GM23338 (cell line): ENCODE measurements at regions not wholly inside any gene's neighbourhood (a gene's known extent, or its start where the extent isn't known, plus 50 kb on each side); places are given as distances from the start of the nearest gene placed in this dataset.

ENCODE experiments used
- ATAC-seq: fragments of 200-7000 bp; cut with Tn5 transposase; 3 replicates; pipeline ENCODE4 v1.9.1; 2020
- DNase-seq: peaks from one replicate; pipeline ENCODE4 v3.0.0-alpha.2; 2015; ENCODE audit warnings: low spot score
- H2AFZ ChIP-seq: fragments of 200-600 bp; sonication (generic); 2 replicates; pipeline ENCODE4 v1.8.0; 2016; ENCODE audit warnings: antibody characterized with exemption, mild to moderate bottlenecking, moderate library complexity
- H3F3A ChIP-seq: fragments of 200-600 bp; sonication (generic); replicated peaks from 2 replicates; pipeline ENCODE4 v1.8.0; 2017; ENCODE audit warnings: antibody characterized with exemption, mixed run types, low read depth
- H3K27ac ChIP-seq: fragments of 200-600 bp; sonication (generic); 2 replicates; pipeline ENCODE4 v1.6.1; 2016; ENCODE audit warnings: low read depth
- H3K27me3 ChIP-seq: fragments of 200-600 bp; sonication (generic); 2 replicates; pipeline ENCODE4 v1.8.0; 2016; ENCODE audit warnings: mild to moderate bottlenecking, mixed run types, moderate library complexity; ENCODE audit not compliant: insufficient read depth
- H3K36me3 ChIP-seq: fragments of 200-600 bp; sonication (generic); 2 replicates; pipeline ENCODE4 v1.8.0; 2016; ENCODE audit warnings: mild to moderate bottlenecking; ENCODE audit not compliant: insufficient read depth
- H3K4me1 ChIP-seq: fragments of 200-600 bp; sonication (generic); 2 replicates; pipeline ENCODE4 v1.8.0; 2016; ENCODE audit warnings: mild to moderate bottlenecking, moderate library complexity; ENCODE audit not compliant: insufficient read depth
- H3K4me2 ChIP-seq: fragments of 200-600 bp; sonication (generic); 2 replicates; pipeline ENCODE4 v1.7.1; 2017; ENCODE audit warnings: mixed run types
- H3K4me3 ChIP-seq: fragments of 200-600 bp; sonication (generic); 2 replicates; pipeline ENCODE4 v1.6.1; 2016; ENCODE audit warnings: mixed run types
- H3K79me2 ChIP-seq: fragments of 200-600 bp; sonication (generic); replicated peaks from 2 replicates; pipeline ENCODE4 v1.8.0; 2017; ENCODE audit warnings: mild to moderate bottlenecking; ENCODE audit not compliant: insufficient read depth
- H3K9me2 ChIP-seq: fragments of 200-600 bp; sonication (generic); 2 replicates; pipeline ENCODE4 v1.8.0; 2017; ENCODE audit not compliant: insufficient read depth
- H4K20me1 ChIP-seq: fragments of 200-600 bp; sonication (generic); replicated peaks from 2 replicates; pipeline ENCODE4 v1.8.0; 2017; ENCODE audit warnings: mild to moderate bottlenecking; ENCODE audit not compliant: insufficient read depth
- H3K27ac Mint-ChIP-seq: 2 replicates; pipeline ENCODE4 v1.8.0; 2020; ENCODE audit warnings: inconsistent platforms, mild to moderate bottlenecking, moderate library complexity, mixed read lengths
- H3K27me3 Mint-ChIP-seq: 3 replicates; pipeline ENCODE4 v1.8.0; 2022; ENCODE audit warnings: low read depth, mild to moderate bottlenecking, moderate library complexity, mixed read lengths, inconsistent platforms; ENCODE audit not compliant: insufficient read depth, poor library complexity
- H3K36me3 Mint-ChIP-seq: 3 replicates; pipeline ENCODE4 v1.8.0; 2021; ENCODE audit warnings: low read depth, mild to moderate bottlenecking, inconsistent platforms, moderate library complexity, mixed read lengths
- H3K4me1 Mint-ChIP-seq: 3 replicates; pipeline ENCODE4 v1.8.0; 2020; ENCODE audit warnings: mild to moderate bottlenecking, inconsistent platforms, mixed read lengths
- H3K4me3 Mint-ChIP-seq: 3 replicates; pipeline ENCODE4 v1.8.0; 2021; ENCODE audit warnings: moderate library complexity, mild to moderate bottlenecking, inconsistent platforms, mixed read lengths
- H3K9me3 Mint-ChIP-seq: 3 replicates; pipeline ENCODE4 v1.8.0; 2020; ENCODE audit warnings: moderate library complexity, mild to moderate bottlenecking, inconsistent platforms, mixed read lengths
- CREB1 ChIP-seq: fragments of 250-450 bp; sonication (Bioruptor Pico); IDR thresholded peaks from 2 replicates; pipeline ENCODE4 v1.5.0; 2020; ENCODE audit warnings: low read depth, mild to moderate bottlenecking, moderate library complexity
- JUNB ChIP-seq: IDR thresholded peaks from one replicate; pipeline ENCODE4 v1.6.1; 2016; ENCODE audit warnings: antibody characterized with exemption; ENCODE audit not compliant: unreplicated experiment
- POLR2AphosphoS5 ChIP-seq: IDR thresholded peaks from 2 replicates; pipeline ENCODE4 v1.6.1; 2016; ENCODE audit warnings: antibody characterized with exemption, low read depth
- ZNF114 ChIP-seq: fragments of 250-450 bp; sonication (Bioruptor Pico); IDR thresholded peaks from 2 replicates; pipeline ENCODE4 v1.5.0; 2020; ENCODE audit warnings: mild to moderate bottlenecking, moderate library complexity
- ZNF331 ChIP-seq: fragments of 250-450 bp; sonication (Bioruptor Pico); IDR thresholded peaks from 2 replicates; pipeline ENCODE4 v1.5.0; 2020; ENCODE audit warnings: low read depth, mild to moderate bottlenecking, moderate library complexity
- TF ChIP-seq, protein P1 (sequence below): IDR thresholded peaks from 2 replicates; pipeline ENCODE4 v1.6.1; 2016; ENCODE audit warnings: antibody characterized with exemption
- TF ChIP-seq, protein P2 (sequence below): IDR thresholded peaks from one replicate; pipeline ENCODE4 v1.6.1; 2018; ENCODE audit warnings: antibody characterized with exemption; ENCODE audit not compliant: unreplicated experiment

DNA sequence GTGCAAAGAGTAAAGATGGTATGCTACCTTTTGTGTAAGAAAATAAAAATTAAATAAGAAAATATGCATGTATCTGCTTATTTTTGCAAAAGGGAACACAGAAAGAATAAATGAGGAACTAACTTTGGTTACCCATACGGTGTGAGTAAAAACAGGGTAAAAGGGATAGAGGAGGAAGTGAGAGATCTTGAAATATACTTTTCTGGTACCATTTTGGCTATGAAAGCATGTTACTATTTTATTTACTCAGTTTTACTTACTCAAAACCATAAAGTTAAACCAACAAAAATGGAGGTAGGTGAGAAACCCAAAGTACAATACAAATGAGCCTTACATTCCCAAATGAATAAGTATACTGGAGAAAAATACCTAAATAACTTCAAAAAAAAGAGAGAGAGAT lies 122.0 kb upstream of the EGLN3 start (continued):
- TF ChIP-seq JUNB: no peak
- no peak for TF ChIP-seq POLR2AphosphoS5
- TF ChIP-seq, protein P1, sequence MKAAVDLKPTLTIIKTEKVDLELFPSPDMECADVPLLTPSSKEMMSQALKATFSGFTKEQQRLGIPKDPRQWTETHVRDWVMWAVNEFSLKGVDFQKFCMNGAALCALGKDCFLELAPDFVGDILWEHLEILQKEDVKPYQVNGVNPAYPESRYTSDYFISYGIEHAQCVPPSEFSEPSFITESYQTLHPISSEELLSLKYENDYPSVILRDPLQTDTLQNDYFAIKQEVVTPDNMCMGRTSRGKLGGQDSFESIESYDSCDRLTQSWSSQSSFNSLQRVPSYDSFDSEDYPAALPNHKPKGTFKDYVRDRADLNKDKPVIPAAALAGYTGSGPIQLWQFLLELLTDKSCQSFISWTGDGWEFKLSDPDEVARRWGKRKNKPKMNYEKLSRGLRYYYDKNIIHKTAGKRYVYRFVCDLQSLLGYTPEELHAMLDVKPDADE: no peak
- TF ChIP-seq, protein P2, sequence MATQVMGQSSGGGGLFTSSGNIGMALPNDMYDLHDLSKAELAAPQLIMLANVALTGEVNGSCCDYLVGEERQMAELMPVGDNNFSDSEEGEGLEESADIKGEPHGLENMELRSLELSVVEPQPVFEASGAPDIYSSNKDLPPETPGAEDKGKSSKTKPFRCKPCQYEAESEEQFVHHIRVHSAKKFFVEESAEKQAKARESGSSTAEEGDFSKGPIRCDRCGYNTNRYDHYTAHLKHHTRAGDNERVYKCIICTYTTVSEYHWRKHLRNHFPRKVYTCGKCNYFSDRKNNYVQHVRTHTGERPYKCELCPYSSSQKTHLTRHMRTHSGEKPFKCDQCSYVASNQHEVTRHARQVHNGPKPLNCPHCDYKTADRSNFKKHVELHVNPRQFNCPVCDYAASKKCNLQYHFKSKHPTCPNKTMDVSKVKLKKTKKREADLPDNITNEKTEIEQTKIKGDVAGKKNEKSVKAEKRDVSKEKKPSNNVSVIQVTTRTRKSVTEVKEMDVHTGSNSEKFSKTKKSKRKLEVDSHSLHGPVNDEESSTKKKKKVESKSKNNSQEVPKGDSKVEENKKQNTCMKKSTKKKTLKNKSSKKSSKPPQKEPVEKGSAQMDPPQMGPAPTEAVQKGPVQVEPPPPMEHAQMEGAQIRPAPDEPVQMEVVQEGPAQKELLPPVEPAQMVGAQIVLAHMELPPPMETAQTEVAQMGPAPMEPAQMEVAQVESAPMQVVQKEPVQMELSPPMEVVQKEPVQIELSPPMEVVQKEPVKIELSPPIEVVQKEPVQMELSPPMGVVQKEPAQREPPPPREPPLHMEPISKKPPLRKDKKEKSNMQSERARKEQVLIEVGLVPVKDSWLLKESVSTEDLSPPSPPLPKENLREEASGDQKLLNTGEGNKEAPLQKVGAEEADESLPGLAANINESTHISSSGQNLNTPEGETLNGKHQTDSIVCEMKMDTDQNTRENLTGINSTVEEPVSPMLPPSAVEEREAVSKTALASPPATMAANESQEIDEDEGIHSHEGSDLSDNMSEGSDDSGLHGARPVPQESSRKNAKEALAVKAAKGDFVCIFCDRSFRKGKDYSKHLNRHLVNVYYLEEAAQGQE: no peak

DNA sequence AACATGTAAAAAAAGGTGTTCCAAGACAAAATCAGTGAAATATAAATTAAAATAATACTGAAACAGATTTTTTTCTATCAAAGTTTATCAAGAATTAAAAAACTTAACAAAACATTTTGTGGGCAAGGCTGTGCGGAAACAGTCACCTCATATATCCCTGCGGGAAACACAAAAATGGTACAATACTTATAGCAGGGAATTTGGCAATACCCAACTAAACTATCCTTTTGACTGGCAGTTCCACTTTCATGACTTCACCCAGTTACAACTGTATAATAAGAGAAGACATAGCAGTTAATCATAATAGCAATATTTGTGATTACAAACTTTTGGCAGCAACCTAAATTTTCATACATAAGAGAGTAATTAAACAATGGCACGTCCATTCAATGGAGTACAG lies 121.5 kb upstream of the EGLN3 start:
- no peak for DNase-seq
- H3K27ac Mint-ChIP-seq: no peak overlapping the region

More for the DNA sequence above, 121.5 kb upstream of the EGLN3 start:
- ATAC-seq: no peak
- no peaks in the 10 kb centered on the region for H3K4me1 ChIP-seq
- Mint-ChIP-seq H3K9me3 (0 out of 3 replicates have a peak, but pooled peaks cover 3% of the 10 kb centered on the region), H3K27me3 (no peaks in the 10 kb centered on the region), H3K36me3 (no peaks in the 10 kb centered on the region), H3K4me1 (no peaks in the 10 kb centered on the region), H3K4me3 (no peak overlapping the region)
- H3F3A ChIP-seq: no peaks in the 10 kb centered on the region
- no peak overlapping the region for H3K4me2 ChIP-seq
- TF ChIP-seq ZNF331 (CRISPR knock-in tag): no peak
- TF ChIP-seq CREB1 (CRISPR knock-in tag): no peak
- TF ChIP-seq ZNF114: no peak
- TF ChIP-seq, protein P2: no peak
- no peaks in the 10 kb centered on the region for H3K36me3 ChIP-seq
- H3K9me2 ChIP-seq: no peaks in the 10 kb centered on the region; the same call in 1 of the 2 replicates
- H3K27ac ChIP-seq: no peak overlapping the region
- H3K79me2 ChIP-seq: no peaks in the 10 kb centered on the region
- H3K4me3 ChIP-seq: no peak overlapping the region
- H3K27me3 ChIP-seq: no peaks in the 10 kb centered on the region
- no peaks in the 10 kb centered on the region for H4K20me1 ChIP-seq
- no peak overlapping the region for H2AFZ ChIP-seq
